ENCODE measurements at regions not wholly inside any gene's neighbourhood (a gene's known extent, or its start where the extent isn't known, plus 50 kb on each side); places are given as distances from the start of the nearest gene placed in this dataset.

DNA sequence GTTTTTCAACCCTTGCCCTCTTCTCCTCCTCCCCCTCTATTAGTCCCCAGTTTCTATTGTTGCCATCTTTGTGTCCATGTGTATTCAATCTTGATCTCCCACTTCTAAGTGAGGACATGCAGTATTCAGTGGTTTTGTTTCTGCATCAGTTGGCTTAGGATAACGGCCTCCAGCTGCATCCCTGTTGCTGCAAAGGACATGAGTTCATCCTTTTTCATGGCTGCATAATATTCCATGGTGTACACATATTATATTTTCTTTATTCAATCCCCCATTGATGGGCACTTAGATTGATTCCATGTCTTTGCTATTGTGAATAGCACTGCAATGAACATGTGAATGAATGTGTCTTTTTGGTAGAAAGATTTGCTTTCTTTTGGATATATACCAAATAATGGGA lies 190.4 kb upstream of the LYZL1 start:
- DNase-seq, result no peak

DNA sequence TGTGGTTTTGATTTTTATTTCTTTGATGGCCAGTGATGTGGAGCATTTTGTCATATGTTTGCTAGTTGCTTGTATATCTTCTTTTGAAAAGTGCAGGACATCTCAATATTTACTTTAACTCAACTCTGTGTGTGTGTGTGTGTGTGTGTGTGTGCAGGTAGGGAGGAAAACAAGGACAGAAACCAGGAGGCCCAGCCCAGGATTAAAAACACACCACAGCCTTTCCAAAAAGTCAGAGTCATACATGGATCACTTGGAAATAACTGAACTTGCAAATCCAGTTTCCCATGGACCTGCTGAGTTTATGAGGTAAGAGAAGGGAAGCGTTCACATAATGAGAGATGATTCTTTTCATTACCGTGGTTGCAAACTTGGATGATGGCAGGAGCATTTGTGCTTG lies 189.9 kb upstream of the LYZL1 start:
- DNase-seq, result no peak

DNA sequence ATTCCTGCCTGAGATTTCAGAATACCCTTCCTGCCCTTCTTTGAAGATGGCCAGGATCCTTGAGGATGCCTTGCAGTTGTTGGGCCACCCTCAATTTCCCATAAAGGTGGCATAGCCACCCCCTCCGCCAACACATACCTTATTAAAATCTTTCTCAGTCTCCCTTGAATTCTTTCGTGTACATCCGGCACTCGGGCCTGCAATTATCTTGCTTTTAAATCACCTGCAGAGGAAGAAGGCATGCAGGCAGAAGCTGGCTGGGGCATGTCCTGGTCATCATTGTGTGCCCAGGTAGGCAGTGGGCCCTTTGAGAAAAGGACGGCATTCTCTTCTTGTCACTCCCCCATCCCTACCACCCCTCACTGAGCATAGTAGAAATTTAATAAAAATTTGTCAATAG lies 189.5 kb upstream of the LYZL1 start:
- no peak for DNase-seq

DNA sequence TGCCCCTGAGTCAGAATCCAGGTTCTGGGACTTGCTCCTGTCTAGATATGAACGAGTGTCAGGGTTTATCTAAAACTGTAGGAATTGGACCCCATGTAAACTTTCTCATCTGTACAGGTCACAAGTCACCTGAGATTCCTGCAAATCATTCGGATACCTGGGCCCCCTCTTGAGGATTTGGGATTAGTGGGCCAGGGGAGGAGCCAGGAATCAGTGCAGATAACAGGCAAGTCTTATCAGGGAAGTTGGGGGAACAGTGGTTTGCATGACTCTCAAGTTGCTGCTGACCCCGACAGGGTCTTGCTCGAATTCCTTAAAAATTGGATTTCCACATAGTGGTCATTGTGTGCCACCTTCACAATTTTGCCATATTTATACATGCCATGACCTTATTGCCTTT lies 188.4 kb upstream of the LYZL1 start:
- DNase-seq, result no peak

DNA sequence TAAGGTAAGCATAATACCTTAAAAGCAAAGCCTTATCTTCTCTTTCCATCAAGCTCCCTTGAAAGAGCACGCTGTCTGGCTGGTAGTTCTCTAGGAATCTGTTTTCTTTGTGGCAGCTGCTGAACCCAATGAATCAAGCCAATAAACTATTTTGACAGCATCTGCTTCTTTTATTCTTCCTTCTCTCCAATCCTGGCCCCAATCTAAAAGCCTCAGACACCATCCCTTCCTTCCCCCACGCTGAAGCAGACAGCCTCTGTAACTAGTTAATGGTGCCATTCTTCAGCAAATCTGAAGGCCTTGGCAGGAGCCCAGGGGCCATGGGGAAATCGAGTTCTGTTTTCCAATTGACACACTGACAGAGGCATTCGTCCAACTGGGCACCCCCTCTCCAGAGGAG lies 186.6 kb upstream of the LYZL1 start:
- DNase-seq, result no peak

DNA sequence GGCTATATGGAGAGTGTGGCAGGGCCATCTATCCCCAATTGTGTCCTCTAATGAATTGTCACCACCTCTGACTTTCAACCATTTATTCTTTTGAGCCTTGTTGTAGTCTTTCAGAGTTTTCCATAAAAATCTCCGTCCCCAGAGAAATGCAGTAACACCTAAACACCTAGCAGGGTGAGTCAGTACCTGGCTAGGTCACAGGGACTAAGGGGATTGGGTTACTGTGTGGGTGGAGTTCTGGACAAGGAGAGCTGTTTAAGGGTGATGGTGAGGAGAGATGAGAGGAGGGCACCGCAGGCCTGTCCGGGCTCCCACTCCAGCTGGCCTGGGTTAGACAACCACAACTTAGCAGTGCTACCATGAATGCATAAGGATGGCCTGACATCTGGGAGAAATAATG lies 186.2 kb upstream of the LYZL1 start:
- DNase-seq, result no peak

DNA sequence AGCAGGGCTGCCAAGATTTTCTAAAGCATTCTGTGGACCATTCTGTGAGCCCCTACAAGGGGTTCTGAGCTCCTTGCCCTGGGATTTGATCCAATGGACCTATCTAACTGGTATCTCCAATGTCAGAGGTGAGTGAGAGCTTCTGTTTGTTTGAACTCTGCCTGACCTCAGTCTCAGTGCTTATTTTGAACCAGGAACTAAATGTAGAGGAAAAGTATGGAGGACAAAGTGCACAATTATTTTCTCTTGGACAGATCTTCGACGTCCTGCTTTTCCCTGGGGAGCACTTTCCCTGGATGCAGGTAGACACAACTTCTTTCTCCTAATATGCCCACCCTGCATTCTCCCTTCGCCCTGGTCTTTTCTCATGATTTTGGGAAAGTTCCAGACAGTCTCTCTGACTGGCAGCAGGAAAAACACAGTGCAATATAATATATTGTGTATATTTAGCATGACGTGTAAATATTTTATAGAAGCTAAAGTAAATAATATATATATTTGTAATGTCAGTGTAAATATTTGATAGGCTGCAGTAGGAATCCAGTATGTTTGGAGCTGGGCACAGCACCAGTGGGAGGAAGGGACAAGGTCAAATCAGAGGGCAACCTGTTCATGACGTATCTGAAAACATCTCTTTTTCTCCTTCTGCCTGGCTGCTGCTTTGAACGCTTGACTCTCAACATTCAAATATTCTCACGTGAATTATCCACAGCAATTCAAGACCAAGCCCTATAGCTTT lies 184.0 kb upstream of the LYZL1 start:
- no peak for DNase-seq

DNA sequence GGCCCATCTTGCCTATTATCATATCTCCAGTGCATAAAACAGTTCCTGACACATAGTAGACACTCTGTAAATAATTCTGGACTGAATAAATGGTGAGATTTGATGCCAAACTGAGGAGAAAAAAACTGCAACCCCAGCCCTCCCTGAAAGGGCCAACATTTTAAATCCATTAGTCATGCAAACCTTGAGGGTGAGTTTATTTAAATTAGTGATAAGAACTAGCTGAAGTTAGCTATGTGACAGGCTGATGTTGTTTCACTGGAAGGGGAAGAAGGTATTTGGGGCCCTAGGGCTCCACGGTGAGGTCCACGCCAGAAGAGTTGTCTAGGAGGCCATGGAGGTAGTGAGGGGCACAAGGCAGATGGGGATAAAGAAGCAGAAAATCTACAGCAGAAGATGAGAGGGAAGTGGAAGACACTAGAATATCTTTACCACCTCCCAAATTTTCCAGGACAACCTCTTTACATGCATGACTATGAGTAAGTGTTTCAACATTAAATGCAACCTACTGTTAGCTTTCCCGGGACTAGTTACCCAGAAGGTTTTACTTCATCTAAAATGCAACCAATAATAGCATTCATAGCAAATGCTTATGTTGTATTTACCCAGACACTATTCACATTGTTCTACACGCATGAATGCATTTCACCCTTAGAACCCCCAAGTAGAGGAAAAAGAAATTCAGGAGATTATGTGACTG lies 183.2 kb upstream of the LYZL1 start:
- DNase-seq, result no peak

DNA sequence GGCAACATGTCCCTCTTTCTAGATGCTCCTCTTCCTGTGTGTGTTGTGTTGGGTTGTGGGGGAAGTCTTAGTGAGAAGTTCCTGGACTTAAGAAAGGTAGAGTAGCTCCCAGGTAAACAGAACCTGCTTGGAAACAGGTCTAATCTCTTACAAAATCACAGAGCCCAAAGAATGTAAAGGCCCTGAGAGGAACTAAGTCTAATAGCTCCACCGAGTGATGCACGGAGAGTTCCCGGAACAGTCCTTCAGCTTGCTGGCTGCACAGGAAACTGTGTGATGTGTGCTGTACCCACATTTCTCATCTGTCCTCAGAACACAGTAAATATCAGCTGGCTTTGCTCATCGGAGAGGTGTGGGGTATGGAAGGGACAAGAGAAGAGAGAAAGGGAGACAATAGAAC lies 182.6 kb upstream of the LYZL1 start:
- no peak for DNase-seq

DNA sequence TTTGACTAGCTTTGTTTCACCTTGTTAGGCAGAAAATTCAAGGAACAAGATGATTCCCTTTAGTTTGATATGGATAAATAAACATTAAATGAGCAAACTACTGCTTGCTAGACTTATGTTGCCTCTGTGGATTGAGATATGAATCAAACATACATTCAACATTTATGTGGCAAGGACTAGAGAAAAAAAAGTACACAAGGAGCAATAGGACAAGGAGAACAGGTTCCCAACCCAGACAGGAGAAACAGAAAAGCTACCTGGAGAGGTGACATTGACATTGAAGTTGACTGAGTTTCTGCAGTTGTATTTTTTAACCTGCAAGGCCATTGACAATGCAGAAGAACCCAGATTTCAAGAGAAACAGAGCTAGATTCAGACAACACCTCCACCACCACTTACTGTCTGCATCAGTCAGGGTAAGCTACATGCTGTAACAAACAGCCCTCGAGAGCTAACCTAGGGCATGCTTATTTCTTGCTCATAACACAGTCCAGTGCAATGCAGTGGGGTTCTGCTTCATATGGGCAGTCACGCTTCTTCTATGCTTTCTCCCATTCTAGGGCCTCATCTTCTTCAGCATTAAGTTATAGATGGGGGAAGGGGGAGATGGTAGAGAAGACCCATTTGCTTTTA lies 180.9 kb upstream of the LYZL1 start:
- no peak for DNase-seq

DNA sequence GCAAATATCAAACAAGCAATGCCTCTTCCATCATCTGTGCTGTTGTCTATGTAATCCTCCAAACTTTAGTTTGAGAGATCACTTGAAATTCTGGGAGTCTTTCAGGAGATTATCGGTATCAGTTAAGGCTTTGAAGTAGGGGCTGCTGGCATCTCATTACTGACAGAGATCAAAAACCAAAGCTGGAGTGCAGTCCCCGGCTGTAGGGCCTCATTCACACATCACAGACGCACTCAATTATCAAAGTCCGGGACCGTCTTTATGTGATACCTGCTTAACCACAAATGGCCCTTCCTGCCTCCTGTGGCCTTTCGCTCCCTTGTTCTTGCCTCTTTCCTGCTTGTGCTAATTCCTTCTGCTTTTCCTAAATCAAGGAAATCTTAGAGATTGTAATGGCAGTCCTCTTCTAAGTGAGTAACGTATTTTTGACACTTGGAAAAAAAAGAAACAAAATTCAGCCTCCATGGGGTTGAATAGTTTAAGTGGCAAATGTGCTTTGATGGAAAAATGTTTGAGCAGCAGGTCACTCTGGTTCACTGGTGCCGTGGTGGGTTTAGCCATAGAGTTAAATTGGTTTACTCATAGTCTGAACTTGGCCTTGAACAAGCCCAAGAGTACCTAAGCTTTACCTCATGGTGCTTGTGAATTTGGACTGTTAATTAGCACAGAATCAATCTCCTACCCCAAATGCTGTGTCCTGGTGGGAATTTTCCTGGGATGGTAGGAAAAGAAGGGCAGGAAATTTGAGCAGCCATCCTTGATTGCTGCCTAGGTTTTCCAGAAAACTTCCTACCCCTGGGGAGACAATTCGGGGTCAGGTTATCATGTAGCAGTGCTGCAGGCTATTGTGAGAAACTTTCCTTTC lies 178.9 kb upstream of the LYZL1 start:
- no peak for DNase-seq

DNA sequence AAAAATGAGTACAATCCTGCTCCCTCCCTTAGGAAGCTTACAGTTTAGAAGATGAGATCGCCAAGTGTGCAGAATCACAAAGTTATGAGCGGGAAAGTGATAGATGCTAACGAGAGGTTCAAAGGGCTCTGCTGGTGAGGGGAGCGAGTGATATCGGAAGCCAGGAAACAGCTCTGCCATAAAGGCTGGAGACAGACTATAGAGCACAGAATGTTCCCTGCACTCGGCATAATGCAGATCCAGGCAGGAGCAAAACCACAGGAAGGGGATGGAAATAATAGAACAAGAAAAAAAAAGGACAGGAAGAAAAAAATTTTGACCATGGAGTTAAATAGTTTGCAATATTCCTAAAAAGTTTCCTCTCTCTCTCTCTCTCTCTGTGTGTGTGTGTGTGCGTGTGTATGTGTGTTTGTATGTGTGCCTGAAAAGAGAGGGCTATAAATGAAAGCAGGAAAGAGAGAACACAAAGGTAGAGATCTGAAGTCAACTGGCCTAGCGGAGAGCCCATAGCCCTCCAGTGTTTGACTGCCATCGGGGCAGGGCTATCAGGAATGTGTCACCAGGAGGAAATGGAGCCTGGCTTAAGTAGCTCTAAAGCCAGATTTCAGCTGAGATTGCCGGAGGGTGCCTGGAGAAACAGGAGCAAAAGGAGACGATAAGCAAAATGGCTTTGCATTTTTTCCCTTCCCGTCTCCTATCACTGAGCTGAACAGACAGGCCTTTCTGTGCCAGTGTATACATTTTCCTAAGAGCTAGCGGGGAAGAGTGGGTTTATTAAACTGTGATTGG lies 175.8 kb upstream of the LYZL1 start:
- DNase-seq, result no peak

DNA sequence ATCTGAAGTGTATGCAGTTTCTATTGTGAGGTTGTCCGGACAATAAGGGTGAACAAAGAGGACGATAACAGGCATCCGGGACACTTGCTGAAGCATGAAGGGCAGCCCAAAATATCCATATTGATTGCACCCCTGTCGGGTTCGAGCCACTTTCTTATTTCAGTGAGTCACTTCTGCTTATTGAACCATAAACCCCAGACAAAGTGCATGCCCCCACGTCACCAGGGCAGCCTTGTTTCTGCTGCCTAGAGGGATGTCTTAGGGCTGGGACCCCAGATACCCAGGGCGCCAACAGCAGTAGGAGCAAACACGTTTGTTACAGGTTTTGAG lies 175.3 kb upstream of the LYZL1 start:
- DNase-seq, result no peak

DNA sequence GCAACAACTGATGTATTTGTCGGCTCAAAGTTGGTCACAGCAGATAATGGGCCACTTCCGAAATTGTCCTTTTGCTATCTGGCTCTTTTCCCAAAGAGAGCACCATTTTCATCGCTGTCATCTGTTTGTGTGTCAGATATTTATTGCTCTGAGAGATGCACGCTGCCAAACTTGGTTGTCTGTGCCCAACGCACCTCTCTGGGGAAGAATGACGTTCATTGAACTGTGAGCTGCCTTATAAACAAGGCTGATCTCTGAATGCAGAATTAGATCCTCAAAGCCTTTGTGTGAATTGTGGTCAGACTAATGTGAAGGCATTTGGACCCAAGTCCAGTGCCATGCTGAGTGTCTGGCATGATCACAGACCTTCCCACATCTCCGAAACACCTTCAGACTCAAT lies 174.7 kb upstream of the LYZL1 start:
- DNase-seq, result no peak

DNA sequence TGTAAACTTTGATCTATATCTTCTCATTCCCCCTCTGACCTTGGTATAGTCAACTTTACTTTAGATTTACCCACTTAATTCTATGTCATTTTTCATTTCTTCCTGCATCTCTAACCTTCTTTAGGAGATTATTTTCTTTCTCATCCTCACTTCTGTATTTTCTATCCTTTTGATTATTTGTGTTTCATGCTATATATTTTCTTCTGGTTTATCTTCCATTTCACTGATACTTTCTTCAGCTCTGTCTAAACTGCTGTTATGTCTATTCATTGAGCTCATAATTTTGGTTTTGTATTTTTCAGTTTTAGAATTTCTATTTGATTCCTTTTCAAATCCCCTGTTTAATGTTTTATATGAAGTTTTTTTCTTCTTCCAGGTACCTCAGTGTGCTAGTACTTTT lies 171.1 kb upstream of the LYZL1 start:
- no peak for DNase-seq

DNA sequence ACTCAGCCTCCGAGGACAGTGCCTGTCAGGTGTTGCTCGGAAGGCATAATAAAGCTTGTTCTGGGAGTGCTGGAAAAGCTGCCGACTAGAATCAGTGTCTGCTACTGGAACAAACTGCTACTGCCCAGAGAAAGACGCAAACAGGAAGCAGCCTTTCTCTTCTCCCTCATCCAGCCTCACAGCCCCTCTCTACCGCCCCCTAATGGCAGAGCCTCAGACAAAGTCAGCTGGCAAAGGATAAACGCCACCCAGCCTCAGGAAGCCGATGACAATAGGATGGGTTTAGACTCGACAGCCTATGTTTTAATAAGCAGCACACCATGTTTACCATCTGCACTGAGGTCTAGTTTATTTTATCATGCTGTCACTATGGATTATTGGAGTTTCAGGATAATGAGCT lies 169.5 kb upstream of the LYZL1 start:
- no peak for DNase-seq

DNA sequence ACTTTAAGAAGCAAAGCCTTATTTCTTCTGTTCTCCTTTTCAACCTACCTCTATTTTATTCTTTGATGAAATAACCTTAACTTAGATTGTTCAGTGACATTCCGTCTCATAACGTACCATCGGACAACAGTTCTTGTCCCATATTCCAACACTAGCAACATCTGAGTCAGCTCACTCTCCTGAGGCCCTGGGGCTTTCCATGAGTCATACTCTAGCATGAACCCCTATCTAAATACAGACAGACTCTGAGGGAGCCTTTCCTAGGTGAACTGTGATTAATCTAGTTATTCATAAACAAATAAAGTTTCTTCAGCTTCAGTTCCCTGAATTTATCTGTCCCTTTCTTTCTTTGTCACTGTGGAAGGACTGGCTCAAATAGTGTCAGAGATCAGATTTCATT lies 168.7 kb upstream of the LYZL1 start:
- no peak for DNase-seq

DNA sequence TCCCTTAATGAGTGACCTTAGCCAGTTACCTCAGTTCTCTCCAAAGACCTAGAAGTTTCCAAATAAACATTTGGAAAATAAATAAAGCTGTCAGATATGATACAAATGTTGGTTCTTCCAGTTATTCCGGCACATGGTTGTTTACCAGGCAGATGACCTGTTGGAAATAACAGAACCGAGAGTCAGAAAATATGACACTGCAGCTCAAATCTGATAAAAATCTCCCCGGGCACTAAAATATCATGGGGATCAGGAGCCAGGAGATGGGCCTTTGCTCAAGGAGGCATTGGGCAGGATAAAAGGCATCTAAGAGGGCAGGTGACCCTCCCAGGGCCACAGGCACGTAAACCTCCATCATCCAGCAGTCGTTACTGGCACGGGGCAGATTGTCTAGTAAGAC lies 164.0 kb upstream of the LYZL1 start:
- DNase-seq, result no peak

DNA sequence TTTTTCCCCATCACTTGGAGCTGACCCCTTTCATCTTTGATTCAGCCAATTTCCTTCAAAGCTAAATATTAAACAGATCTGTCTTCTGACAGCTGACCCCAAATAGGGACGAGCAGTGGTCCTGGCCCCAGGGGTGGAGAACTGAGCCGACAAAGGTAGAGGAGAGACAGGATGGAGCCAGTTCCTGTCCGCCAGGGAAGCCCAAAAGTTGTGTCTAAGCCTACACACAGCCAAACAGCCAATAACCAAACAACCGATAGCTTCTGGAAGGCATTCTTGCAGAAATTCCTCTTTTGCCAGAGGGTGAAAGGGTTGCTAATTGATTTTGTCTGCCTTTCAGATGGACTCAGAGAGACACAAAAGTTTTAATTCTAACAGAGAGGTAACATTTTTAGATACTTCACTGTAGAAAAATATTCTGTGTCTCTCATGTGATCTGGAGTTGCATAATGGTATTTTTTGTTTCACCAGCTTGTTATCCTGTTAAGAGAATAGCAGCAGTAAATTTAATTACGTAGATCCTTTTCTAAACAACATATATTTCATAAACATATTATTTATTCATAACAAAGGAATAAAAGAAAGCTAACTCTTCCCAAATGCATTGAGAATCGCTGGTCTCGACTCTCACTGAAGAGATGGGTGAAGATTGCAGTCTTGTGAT lies 161.7 kb upstream of the LYZL1 start:
- no peak for DNase-seq

DNA sequence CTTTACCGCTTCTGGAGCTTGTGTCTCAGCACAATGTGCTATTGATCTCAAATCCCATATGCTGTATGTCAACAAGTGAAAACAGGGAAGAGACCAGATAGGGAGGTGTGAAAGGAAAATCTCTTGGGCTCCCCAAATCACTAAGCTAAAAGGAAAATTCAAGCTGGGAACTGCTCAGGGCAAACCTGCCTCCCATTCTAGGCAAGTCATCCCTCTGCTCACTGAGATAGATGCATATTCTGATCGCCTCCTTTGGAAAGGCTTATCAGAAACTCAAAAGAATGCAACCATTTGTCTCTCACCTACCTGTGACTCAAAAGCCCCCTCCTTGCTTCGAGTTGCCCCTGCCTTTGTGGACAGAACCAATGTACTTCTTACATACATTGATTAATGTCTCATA lies 161.1 kb upstream of the LYZL1 start:
- DNase-seq, result no peak

DNA sequence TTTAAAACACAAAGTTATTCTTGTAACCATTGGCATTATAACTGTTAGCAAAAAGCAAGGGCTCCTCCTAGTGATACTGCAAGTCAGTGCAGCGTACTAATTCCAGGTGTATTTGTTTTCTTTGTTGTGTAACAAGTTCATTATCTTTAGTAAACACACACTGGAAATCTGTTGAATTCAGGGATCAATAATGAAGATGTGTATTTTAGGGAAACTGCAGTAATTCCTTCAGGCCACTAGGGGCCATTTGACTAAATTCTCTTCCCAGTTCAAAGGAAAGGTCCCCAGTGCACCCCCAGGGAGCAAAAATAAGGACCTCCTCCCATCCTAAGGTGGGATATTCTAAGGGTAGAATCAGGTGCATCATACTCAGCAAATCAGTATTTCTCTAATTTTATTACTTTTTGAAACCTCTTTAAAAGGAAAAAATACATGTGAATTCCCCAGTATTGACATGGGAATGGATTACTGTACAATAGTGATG lies 158.6 kb upstream of the LYZL1 start:
- DNase-seq, result no peak

DNA sequence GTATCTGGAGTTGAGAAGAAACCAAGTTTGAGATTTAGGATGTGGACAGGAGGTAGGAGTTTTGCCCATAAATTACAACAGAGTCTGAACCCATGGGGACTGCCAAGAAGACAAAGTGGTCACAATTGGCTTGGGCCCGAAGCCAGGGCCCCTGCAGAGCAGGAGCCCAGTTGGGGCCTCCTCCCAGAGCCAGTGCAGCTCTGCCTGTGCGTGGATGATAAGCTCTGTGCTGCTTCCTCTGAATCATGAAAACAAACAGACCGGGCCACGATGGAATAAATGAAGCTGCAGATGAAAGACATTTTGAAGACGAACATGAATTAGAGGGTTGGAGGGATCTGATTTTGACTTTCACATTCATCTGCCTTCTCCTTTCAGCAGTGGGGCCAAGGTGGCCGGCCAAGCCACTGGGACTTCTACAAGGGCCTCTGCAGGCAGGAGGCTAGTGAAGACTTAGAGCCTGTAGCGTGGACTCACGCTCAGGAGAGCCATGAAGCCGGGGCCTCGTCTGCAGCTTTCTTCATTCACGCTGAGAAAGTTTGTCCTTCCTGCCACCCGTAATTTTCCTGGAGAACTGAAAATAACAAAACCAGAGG lies 156.8 kb upstream of the LYZL1 start:
- DNase-seq, result no peak
